ENCODE measurements at regions not wholly inside any gene's neighbourhood (a gene's known extent, or its start where the extent isn't known, plus 50 kb on each side); places are given as distances from the start of the nearest gene placed in this dataset.

DNA sequence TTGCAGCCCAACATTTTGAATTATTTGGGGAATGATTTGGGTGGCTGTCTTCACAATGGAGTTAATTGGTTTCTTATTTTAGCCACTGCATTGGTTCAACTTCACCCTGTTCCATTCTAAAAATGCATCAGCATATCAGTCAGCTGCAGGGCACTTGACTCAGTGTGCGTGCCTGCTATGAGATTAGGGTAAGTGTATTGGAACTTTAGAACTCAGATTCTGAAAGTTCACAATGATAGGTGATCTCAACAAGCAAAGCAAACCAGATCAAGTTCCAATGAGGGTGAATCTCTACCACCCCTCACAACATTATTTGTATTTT, 265.0 kb downstream of the ZPLD1 start:
- Histone ChIP-seq H3K4me3 (no peak overlapping the region), H3K9me3 (no peaks in the 10 kb centered on the region), H3K27ac (no peak overlapping the region), H3K4me2 (no peak overlapping the region), H3K4me1 (no peaks in the 10 kb centered on the region)
- TF ChIP-seq, protein P1, sequence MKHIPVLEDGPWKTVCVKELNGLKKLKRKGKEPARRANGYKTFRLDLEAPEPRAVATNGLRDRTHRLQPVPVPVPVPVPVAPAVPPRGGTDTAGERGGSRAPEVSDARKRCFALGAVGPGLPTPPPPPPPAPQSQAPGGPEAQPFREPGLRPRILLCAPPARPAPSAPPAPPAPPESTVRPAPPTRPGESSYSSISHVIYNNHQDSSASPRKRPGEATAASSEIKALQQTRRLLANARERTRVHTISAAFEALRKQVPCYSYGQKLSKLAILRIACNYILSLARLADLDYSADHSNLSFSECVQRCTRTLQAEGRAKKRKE (CRISPR knock-in tag; IDR thresholded peaks at IDR 0.05; ENCODE audit: low read depth) = no peak
- no peak for TF ChIP-seq JUNB (IDR thresholded peaks at IDR 0.05)
- no peak for TF ChIP-seq ESRRA (IDR thresholded peaks at IDR 0.05; ENCODE audit: borderline replicate concordance, low read length)
- no peak for TF ChIP-seq FOXS1 (CRISPR knock-in tag; IDR thresholded peaks at IDR 0.05)
- TF ChIP-seq FOSB (CRISPR knock-in tag; IDR thresholded peaks at IDR 0.05) = no peak
- no peak for TF ChIP-seq TFCP2L1 (CRISPR knock-in tag; IDR thresholded peaks at IDR 0.05)
- no peak for TF ChIP-seq RAD21 (conservative IDR thresholded peaks at IDR 0.05 in 1 of 2, IDR thresholded peaks at IDR 0.05 in 1 of 2)
- TF ChIP-seq MYC (IDR thresholded peaks at IDR 0.05; ENCODE audit: borderline replicate concordance, low read length) = no peak
- no peak for TF ChIP-seq BHLHE40 (IDR thresholded peaks at IDR 0.05; ENCODE audit: low read depth, low read length)
- no peak for TF ChIP-seq KDM5A (IDR thresholded peaks at IDR 0.05)
- no peak for TF ChIP-seq KDM1A (IDR thresholded peaks at IDR 0.05; ENCODE audit: low read depth)
- no peak for TF ChIP-seq CEBPB (IDR thresholded peaks at IDR 0.05)
- no peak for TF ChIP-seq NPAS2 (CRISPR knock-in tag; IDR thresholded peaks at IDR 0.05; ENCODE audit: borderline replicate concordance)
- TF ChIP-seq, protein P2, sequence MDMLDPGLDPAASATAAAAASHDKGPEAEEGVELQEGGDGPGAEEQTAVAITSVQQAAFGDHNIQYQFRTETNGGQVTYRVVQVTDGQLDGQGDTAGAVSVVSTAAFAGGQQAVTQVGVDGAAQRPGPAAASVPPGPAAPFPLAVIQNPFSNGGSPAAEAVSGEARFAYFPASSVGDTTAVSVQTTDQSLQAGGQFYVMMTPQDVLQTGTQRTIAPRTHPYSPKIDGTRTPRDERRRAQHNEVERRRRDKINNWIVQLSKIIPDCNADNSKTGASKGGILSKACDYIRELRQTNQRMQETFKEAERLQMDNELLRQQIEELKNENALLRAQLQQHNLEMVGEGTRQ (IDR thresholded peaks at IDR 0.05) = no peak
- TF ChIP-seq POLR2AphosphoS2 (conservative IDR thresholded peaks at IDR 0.05; ENCODE audit: low read length) = no peak
- TF ChIP-seq CHD2 (IDR thresholded peaks at IDR 0.05; ENCODE audit: low read length, partially characterized antibody) = no peak
- no peak for TF ChIP-seq HEYL (CRISPR knock-in tag; IDR thresholded peaks at IDR 0.05)
- TF ChIP-seq, protein P3, sequence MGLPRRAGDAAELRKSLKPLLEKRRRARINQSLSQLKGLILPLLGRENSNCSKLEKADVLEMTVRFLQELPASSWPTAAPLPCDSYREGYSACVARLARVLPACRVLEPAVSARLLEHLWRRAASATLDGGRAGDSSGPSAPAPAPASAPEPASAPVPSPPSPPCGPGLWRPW (IDR thresholded peaks at IDR 0.05) = no peak
- TF ChIP-seq ZNF302 (CRISPR knock-in tag; IDR thresholded peaks at IDR 0.05) = no peak
- TF ChIP-seq POLR2A (IDR thresholded peaks at IDR 0.05; ENCODE audit: low read length) = no peak
- CTCF ChIA-PET = interaction anchor here (2.0 kb wide), 1 partner anchor 26 kb away, joined by 4 read pairs; no protein-coding TSS in a partner anchor
- POLR2A ChIA-PET = no interaction called here
- no peak for FAIRE-seq
- no peak for ATAC-seq
- 40% methylated on average over 1 of the region's 1 CpG for WGBS (ENCODE audit: missing lambda C conversion rate)
- DNase-seq (ENCODE audit: low read depth in 1 of 2, low spot score in 1 of 2) = no peak

DNA sequence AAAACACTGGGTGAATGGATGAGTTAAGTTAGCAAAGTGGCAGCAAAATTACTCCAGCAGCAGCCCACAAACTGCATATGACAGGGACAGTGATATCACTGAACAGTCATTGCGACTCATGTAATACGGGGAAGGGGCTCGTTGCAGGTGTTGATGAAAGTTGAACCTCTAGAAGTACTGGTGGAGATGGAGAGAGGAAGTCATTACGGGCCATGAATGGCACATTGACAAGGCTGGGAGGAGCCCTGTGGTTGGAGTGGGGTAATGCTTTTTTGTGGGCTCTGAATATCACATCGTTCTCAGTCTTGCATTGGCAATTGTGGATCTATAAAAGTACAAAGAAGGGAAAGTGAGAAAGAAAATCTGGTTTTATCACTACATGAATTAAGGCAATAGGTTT, 278.1 kb downstream of the ZPLD1 start:
- CTCF ChIA-PET = no interaction called here
- TF ChIP-seq, protein P4, sequence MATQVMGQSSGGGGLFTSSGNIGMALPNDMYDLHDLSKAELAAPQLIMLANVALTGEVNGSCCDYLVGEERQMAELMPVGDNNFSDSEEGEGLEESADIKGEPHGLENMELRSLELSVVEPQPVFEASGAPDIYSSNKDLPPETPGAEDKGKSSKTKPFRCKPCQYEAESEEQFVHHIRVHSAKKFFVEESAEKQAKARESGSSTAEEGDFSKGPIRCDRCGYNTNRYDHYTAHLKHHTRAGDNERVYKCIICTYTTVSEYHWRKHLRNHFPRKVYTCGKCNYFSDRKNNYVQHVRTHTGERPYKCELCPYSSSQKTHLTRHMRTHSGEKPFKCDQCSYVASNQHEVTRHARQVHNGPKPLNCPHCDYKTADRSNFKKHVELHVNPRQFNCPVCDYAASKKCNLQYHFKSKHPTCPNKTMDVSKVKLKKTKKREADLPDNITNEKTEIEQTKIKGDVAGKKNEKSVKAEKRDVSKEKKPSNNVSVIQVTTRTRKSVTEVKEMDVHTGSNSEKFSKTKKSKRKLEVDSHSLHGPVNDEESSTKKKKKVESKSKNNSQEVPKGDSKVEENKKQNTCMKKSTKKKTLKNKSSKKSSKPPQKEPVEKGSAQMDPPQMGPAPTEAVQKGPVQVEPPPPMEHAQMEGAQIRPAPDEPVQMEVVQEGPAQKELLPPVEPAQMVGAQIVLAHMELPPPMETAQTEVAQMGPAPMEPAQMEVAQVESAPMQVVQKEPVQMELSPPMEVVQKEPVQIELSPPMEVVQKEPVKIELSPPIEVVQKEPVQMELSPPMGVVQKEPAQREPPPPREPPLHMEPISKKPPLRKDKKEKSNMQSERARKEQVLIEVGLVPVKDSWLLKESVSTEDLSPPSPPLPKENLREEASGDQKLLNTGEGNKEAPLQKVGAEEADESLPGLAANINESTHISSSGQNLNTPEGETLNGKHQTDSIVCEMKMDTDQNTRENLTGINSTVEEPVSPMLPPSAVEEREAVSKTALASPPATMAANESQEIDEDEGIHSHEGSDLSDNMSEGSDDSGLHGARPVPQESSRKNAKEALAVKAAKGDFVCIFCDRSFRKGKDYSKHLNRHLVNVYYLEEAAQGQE (IDR thresholded peaks at IDR 0.05) = no peak
- no peak for TF ChIP-seq ZFP36 (IDR thresholded peaks at IDR 0.05; ENCODE audit: borderline replicate concordance, partially characterized antibody)
- TF ChIP-seq POLR2AphosphoS2 (conservative IDR thresholded peaks at IDR 0.05; ENCODE audit: low read length) = no peak
- no peak for TF ChIP-seq CHD4 (IDR thresholded peaks at IDR 0.05; ENCODE audit: borderline replicate concordance)
- TF ChIP-seq HDAC2 (IDR thresholded peaks at IDR 0.05) = no peak

More for the DNA sequence above, 278.1 kb downstream of the ZPLD1 start:
- no peaks in the 10 kb centered on the region for H3K9me3 ChIP-seq
- WGBS (ENCODE audit: missing lambda C conversion rate) = 35% methylated on average over 5 of the region's 5 CpGs
- H3K4me2 ChIP-seq = no peak overlapping the region
- 0 out of 3 replicates have a peak, but pooled peaks cover 3% of the 10 kb centered on the region for H3K4me1 ChIP-seq
- no peak overlapping the region for H3K27ac ChIP-seq
- FAIRE-seq (no peak), DNase-seq (ENCODE audit: low read depth in 1 of 2, low spot score in 1 of 2) (no peak), ATAC-seq (no peak)
- POLR2A ChIA-PET = no interaction called here
- no peak overlapping the region for H3K4me3 ChIP-seq

All from A549 (cell line).